NCI-H187 (cell line): ENCODE measurements at regions not wholly inside any gene's neighbourhood (a gene's known extent, or its start where the extent isn't known, plus 50 kb on each side); places are given as distances from the start of the nearest gene placed in this dataset.

Experiments
- DNase-seq, 2 experiments: peaks; one replicate each; lab custom pipeline; 2025; lab: John Stamatoyannopoulos, UW

GRCh38 chr10:118501171-118501570, 94.3 kb downstream of the PRLHR start:
- no peak for DNase-seq

GRCh38 chr10:118500477-118501104, 94.9 kb downstream of the PRLHR start:
- DNase-seq = no peak

DNA sequence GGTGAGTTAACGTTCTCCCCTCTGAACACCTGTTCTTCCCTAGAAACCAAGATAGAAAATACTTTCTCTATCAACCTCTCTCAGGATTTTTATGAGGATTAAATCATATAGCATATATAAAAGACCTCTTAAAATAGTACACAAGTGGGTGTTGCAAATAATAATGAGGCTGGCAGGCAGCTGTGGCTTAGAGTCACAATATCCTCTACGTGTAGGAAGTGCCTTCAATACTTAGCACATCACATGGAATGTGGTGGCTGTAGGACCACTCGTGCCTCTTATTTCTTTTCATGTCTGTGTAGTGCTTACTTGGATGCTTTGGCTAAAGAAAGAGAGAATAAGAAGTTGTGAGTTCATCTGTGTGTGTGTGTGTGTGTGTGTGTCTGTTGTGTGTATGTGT, 96.3 kb downstream of the PRLHR start:
- no peak for DNase-seq

- DNase-seq = no peak
Observed at GRCh38 chr10:118498623-118499022, 96.8 kb downstream of the PRLHR start.

- DNase-seq = no peak
Observed at GRCh38 chr10:118497227-118497626, 98.2 kb downstream of the PRLHR start.

DNA sequence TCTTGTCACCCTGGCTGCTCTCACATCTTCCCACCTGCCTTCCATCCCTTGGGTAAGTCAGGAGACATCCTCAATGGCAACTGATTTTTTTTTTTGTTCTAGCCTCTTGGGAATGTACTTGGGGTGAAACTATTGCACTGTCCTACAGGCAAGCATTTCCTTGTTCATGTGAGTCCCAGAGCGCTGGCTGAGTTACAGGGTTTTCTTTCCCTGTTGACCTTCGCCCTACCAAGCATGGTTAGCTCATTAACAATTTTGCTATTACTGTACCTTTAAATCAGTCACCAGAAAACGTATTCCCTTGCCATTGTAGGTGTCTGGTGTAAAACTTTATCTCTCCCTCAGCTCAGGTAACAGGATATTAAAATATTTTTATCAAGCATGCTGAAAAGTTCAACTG, 98.9 kb downstream of the PRLHR start:
- no peak for DNase-seq

DNA sequence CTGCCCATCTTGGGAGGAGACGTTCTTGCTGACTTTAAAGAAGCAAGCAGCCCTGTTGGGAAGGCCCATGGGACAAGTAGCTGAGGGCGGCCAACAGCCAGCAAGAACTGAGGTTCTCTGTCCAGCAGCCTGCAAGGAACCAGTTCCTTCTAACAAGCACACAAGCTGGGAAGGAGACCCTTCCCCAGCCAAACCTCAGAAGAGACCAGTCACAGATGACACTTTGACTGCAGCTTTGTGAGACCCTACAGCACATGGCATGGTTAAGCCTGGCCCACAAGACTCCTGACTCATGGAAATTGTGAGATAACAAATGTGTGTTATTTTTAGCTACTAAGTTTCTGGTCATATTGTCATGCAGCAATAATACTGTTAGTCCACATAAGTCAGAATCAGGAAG, 99.9 kb downstream of the PRLHR start:
- no peak for DNase-seq

- DNase-seq = no peak
Observed at GRCh38 chr10:118491055-118491454, 104.4 kb downstream of the PRLHR start.

DNA sequence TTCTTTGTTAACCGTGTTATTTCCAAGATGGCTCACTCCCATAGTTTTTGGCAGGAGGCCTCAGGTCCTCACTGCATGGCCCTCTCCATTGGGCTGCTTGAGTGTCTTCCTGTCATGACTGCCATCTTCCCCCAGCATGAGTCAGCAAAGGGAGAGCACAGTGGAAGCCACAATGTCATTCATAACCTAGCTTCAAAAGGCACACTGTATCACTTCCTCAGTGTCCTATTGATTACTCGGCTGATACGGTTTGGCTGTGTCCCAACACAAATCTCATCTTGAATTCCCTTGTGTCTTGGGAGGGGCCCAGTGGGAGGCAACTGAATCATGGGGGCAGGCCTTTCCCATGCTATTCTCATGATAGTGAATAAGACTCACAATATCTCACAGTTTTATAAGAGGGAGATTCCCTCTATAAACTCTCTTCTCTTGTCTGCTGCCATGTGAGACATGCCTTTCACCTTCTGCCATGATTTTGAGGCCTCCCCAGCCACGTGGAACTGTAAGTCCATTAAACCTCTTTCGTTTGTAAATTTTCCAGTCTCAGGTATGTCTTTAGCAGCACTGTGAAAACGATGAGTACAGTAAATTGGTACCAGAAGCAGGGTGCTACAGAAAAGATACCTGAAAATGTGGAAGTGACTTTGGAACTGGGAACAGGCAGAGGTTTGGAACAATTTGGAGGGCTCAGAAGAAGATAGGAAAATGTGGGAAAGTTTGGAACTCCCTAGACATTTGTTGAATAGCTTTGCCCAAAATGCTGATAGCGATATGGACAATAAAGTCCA, 106.5 kb downstream of the PRLHR start:
- DNase-seq = no peak

DNA sequence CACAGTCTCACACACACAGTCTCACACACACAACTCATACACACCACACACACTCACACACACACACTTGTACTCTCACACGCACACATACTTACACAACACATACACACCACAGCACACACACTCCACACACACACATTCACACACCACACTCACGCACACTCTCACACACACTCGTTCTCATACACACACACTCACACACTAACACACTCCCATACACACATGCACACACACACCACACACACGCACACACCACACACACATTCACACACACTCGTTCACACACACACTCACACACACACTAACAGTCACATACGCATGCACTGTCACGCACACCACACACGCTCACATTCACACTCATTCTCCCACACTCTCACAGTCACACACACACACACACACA, 109.8 kb downstream of the PRLHR start:
- DNase-seq = no peak

- no peak for DNase-seq
Observed at GRCh38 chr10:118484152-118484871, 111.1 kb downstream of the PRLHR start.

DNA sequence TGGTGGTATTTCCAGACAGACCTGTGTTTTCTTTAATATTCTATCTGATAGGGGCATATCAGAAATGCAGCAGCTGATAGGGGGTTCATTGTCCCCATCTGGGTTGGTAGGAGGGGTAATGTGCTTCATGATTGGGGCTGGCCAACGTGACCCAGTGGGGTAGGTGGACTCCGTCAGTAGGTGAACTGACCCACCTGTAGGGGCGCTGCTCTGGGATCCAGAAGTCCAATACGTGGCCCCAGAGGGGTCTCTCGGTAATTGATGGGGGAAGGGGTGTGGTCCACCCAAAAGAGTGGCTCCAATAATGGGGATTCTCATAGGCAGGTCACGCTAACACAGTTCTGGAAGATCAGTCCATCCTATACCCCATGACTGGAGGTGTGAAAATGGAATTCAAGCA, 112.0 kb downstream of the PRLHR start:
- DNase-seq = no peak

GRCh38 chr10:118482393-118483331, 112.8 kb downstream of the PRLHR start:
- DNase-seq = no peak

DNA sequence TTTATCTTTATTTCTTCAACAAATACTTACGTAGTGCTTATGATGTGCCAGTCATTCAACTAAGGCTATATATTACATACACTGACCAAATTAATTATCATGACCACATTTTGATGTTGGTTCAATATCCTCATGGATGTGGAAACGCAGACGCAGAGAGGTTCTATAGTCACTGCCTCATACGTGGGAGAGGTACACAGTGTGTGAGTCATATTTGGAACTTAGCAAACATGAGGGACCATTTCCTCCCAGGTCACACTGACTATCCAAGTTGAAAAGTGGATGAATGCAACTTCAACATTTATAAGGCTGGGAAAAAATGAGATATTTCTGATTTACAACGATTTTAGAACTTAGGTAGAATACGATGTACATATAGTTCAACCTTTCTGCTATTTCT, 113.6 kb downstream of the PRLHR start:
- no peak for DNase-seq

DNA sequence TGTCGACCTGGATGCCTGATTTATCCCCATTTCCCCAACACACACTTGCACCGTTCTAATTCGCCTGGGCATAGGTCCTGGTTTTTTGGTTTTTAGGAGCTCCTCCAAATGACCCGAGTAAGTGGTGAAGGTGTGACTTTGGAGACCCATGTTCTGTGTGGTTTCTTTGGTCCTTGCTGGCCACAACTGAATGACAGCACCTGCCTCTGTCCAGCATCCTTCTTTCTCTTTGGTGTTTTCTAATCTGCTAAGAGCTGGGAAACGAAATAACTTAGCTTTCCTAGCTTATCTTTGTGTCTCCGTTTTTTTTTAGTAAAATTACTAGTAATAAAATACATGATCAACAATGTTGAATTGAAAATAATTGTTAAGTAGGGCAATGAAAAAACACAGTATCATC, 120.2 kb downstream of the PRLHR start:
- no peak for DNase-seq

GRCh38 chr10:118474111-118474510, 121.3 kb downstream of the PRLHR start:
- no peak for DNase-seq

DNA sequence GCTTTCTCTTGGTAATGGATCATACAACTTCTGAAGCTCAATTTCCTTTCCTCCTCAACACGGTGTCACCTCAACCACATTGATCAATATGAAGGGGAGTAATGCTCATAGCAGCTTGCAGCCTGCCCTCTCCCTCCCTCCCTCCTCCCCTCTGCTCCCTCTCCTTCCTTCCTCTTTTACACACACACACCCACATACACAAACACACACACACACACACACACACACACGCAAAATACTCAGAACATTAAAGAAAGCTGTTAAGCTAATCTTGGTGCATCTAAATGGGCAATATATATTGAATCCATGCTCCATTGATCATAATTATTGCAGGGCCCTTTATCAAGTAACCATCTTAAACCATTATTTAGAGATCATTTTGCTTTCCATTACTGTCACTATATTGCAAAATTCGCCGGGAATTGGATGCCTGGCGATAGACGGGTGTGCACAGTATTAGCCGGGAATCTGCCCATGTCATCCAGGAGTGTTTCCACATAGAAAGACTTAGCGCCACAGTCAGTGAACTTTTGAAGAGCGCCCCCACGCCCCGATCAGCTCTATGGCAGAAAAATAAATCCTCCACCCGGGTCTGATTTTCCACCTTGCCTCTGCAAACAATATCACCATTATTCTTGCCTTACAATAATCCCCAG, 122.0 kb downstream of the PRLHR start:
- DNase-seq = no peak

- no peak for DNase-seq
Observed at GRCh38 chr10:118472415-118473304, 122.8 kb downstream of the PRLHR start.

- DNase-seq = no peak
Observed at GRCh38 chr10:118471863-118472262, 123.6 kb downstream of the PRLHR start.

- no peak for DNase-seq
Observed at GRCh38 chr10:118470470-118470869, 125.0 kb downstream of the PRLHR start.
